ENCODE measurements at regions not wholly inside any gene's neighbourhood (a gene's known extent, or its start where the extent isn't known, plus 50 kb on each side); places are given as distances from the start of the nearest gene placed in this dataset.
"Not testable (repeated sequence)": the region's sequence is repeated elsewhere in the genome, so short reads cannot be mapped to it uniquely, and the experiment has no call there.

- no peak overlapping the region for H3K27ac ChIP-seq (ENCODE audit: low read depth, low read length)
- H3K27me3 ChIP-seq (ENCODE audit: control insufficient read depth in 5 of 5, insufficient read depth in 4 of 5, low read length in 5 of 5), result no peaks in the 10 kb centered on the region
- peaks cover 0 to 13% (median 10%) of the 10 kb centered on the region in 5 donors for H3K4me1 ChIP-seq (ENCODE audit: control insufficient read depth in 5 of 5, insufficient read depth in 5 of 5, low read length in 5 of 5)
- no peak overlapping the region for H3K4me3 ChIP-seq (ENCODE audit: low read depth in 1 of 5, low read length in 5 of 5)
- H3K9ac ChIP-seq (ENCODE audit: low read length in 5 of 5), result no peak overlapping the region
- H3K9me3 ChIP-seq (ENCODE audit: control insufficient read depth in 5 of 5, low read length in 5 of 5), result no peaks in the 10 kb centered on the region
- H3K36me3 ChIP-seq (ENCODE audit: control insufficient read depth in 5 of 5, insufficient read depth in 5 of 5, low read length in 5 of 5), result no peaks in the 10 kb centered on the region
Observed at GRCh38 chr9:22215521-22215920, 206.4 kb upstream of the CDKN2B start.

GRCh38 chr9:22216730-22217172, 207.6 kb upstream of the CDKN2B start:
- Histone ChIP-seq H3K27ac (ENCODE audit: low read depth, low read length) (no peak overlapping the region), H3K36me3 (ENCODE audit: control insufficient read depth in 5 of 5, insufficient read depth in 5 of 5, low read length in 5 of 5) (no peaks in the 10 kb centered on the region), H3K27me3 (ENCODE audit: control insufficient read depth in 5 of 5, insufficient read depth in 4 of 5, low read length in 5 of 5) (no peaks in the 10 kb centered on the region), H3K4me3 (ENCODE audit: low read depth in 1 of 5, low read length in 5 of 5) (no peak overlapping the region), H3K9me3 (ENCODE audit: control insufficient read depth in 5 of 5, low read length in 5 of 5) (no peaks in the 10 kb centered on the region), H3K9ac (ENCODE audit: low read length in 5 of 5) (no peak overlapping the region), H3K4me1 (ENCODE audit: control insufficient read depth in 5 of 5, insufficient read depth in 5 of 5, low read length in 5 of 5) (peaks cover 0 to 5% (median 3%) of the 10 kb centered on the region in 5 donors)

- Histone ChIP-seq H3K36me3 (ENCODE audit: control insufficient read depth in 5 of 5, insufficient read depth in 5 of 5, low read length in 5 of 5) (no peaks in the 10 kb centered on the region), H3K4me3 (ENCODE audit: low read depth in 1 of 5, low read length in 5 of 5) (no peak overlapping the region), H3K9ac (ENCODE audit: low read length in 5 of 5) (no peak overlapping the region), H3K27ac (ENCODE audit: low read depth, low read length) (no peak overlapping the region), H3K9me3 (ENCODE audit: control insufficient read depth in 5 of 5, low read length in 5 of 5) (no peaks in the 10 kb centered on the region), H3K4me1 (ENCODE audit: control insufficient read depth in 5 of 5, insufficient read depth in 5 of 5, low read length in 5 of 5) (peaks cover 0 to 4% (median 0%) of the 10 kb centered on the region in 5 donors), H3K27me3 (ENCODE audit: control insufficient read depth in 5 of 5, insufficient read depth in 4 of 5, low read length in 5 of 5) (no peaks in the 10 kb centered on the region)
Observed at GRCh38 chr9:22217254-22217653, 208.1 kb upstream of the CDKN2B start.

GRCh38 chr9:22225856-22226255, 216.8 kb upstream of the CDKN2B start:
- not testable (repeated sequence) for H3K36me3 ChIP-seq (ENCODE audit: control insufficient read depth in 5 of 5, insufficient read depth in 5 of 5, low read length in 5 of 5); H3K27ac ChIP-seq (ENCODE audit: low read depth, low read length)

GRCh38 chr9:22227986-22228385, 218.6 kb upstream of the DMRTA1 start:
- Histone ChIP-seq H3K9ac (ENCODE audit: low read length in 5 of 5) (no peak overlapping the region), H3K9me3 (ENCODE audit: control insufficient read depth in 5 of 5, low read length in 5 of 5) (peaks cover 0 to 7% (median 0%) of the 10 kb centered on the region in 5 donors), H3K4me3 (ENCODE audit: low read depth in 1 of 5, low read length in 5 of 5) (no peak overlapping the region), H3K27ac (ENCODE audit: low read depth, low read length) (no peak overlapping the region), H3K4me1 (ENCODE audit: control insufficient read depth in 5 of 5, insufficient read depth in 5 of 5, low read length in 5 of 5) (no peaks in the 10 kb centered on the region), H3K27me3 (ENCODE audit: control insufficient read depth in 5 of 5, insufficient read depth in 4 of 5, low read length in 5 of 5) (no peaks in the 10 kb centered on the region), H3K36me3 (ENCODE audit: control insufficient read depth in 5 of 5, insufficient read depth in 5 of 5, low read length in 5 of 5) (no peaks in the 10 kb centered on the region)

More at GRCh38 chr9:22225856-22226255, 216.8 kb upstream of the CDKN2B start:
- not testable (repeated sequence) for H3K4me1 ChIP-seq (ENCODE audit: control insufficient read depth in 5 of 5, insufficient read depth in 5 of 5, low read length in 5 of 5); H3K9me3 ChIP-seq (ENCODE audit: control insufficient read depth in 5 of 5, low read length in 5 of 5); H3K27me3 ChIP-seq (ENCODE audit: control insufficient read depth in 5 of 5, insufficient read depth in 4 of 5, low read length in 5 of 5); H3K9ac ChIP-seq (ENCODE audit: low read length in 5 of 5); H3K4me3 ChIP-seq (ENCODE audit: low read depth in 1 of 5, low read length in 5 of 5)

- Histone ChIP-seq H3K9ac (ENCODE audit: low read length in 5 of 5) (no peak overlapping the region), H3K27ac (ENCODE audit: low read depth, low read length) (no peak overlapping the region), H3K27me3 (ENCODE audit: control insufficient read depth in 5 of 5, insufficient read depth in 4 of 5, low read length in 5 of 5) (no peaks in the 10 kb centered on the region), H3K9me3 (ENCODE audit: control insufficient read depth in 5 of 5, low read length in 5 of 5) (peaks cover 0 to 7% (median 0%) of the 10 kb centered on the region in 5 donors), H3K36me3 (ENCODE audit: control insufficient read depth in 5 of 5, insufficient read depth in 5 of 5, low read length in 5 of 5) (no peaks in the 10 kb centered on the region), H3K4me3 (ENCODE audit: low read depth in 1 of 5, low read length in 5 of 5) (no peak overlapping the region), H3K4me1 (ENCODE audit: control insufficient read depth in 5 of 5, insufficient read depth in 5 of 5, low read length in 5 of 5) (no peaks in the 10 kb centered on the region)
Observed at GRCh38 chr9:22228542-22228941, 218.1 kb upstream of the DMRTA1 start.

- Histone ChIP-seq H3K36me3 (ENCODE audit: control insufficient read depth in 5 of 5, insufficient read depth in 5 of 5, low read length in 5 of 5) (no peaks in the 10 kb centered on the region), H3K4me3 (ENCODE audit: low read depth in 1 of 5, low read length in 5 of 5) (no peak overlapping the region), H3K4me1 (ENCODE audit: control insufficient read depth in 5 of 5, insufficient read depth in 5 of 5, low read length in 5 of 5) (no peaks in the 10 kb centered on the region), H3K27me3 (ENCODE audit: control insufficient read depth in 5 of 5, insufficient read depth in 4 of 5, low read length in 5 of 5) (no peaks in the 10 kb centered on the region), H3K9ac (ENCODE audit: low read length in 5 of 5) (no peak overlapping the region), H3K9me3 (ENCODE audit: control insufficient read depth in 5 of 5, low read length in 5 of 5) (peaks cover 0 to 7% (median 0%) of the 10 kb centered on the region in 5 donors), H3K27ac (ENCODE audit: low read depth, low read length) (no peak overlapping the region)
Observed at GRCh38 chr9:22229069-22229468, 217.6 kb upstream of the DMRTA1 start.

GRCh38 chr9:22231309-22231708, 215.3 kb upstream of the DMRTA1 start:
- not testable (repeated sequence) for H3K4me1 ChIP-seq (ENCODE audit: control insufficient read depth in 5 of 5, insufficient read depth in 5 of 5, low read length in 5 of 5); H3K4me3 ChIP-seq (ENCODE audit: low read depth in 1 of 5, low read length in 5 of 5); H3K9me3 ChIP-seq (ENCODE audit: control insufficient read depth in 5 of 5, low read length in 5 of 5); H3K9ac ChIP-seq (ENCODE audit: low read length in 5 of 5); H3K27ac ChIP-seq (ENCODE audit: low read depth, low read length); H3K36me3 ChIP-seq (ENCODE audit: control insufficient read depth in 5 of 5, insufficient read depth in 5 of 5, low read length in 5 of 5); H3K27me3 ChIP-seq (ENCODE audit: control insufficient read depth in 5 of 5, insufficient read depth in 4 of 5, low read length in 5 of 5)

- Histone ChIP-seq H3K27ac (ENCODE audit: low read depth, low read length) (no peak overlapping the region), H3K4me1 (ENCODE audit: control insufficient read depth in 5 of 5, insufficient read depth in 5 of 5, low read length in 5 of 5) (no peaks in the 10 kb centered on the region), H3K27me3 (ENCODE audit: control insufficient read depth in 5 of 5, insufficient read depth in 4 of 5, low read length in 5 of 5) (no peaks in the 10 kb centered on the region), H3K9ac (ENCODE audit: low read length in 5 of 5) (no peak overlapping the region), H3K9me3 (ENCODE audit: control insufficient read depth in 5 of 5, low read length in 5 of 5) (peaks cover 0 to 7% (median 0%) of the 10 kb centered on the region in 5 donors), H3K36me3 (ENCODE audit: control insufficient read depth in 5 of 5, insufficient read depth in 5 of 5, low read length in 5 of 5) (no peaks in the 10 kb centered on the region), H3K4me3 (ENCODE audit: low read depth in 1 of 5, low read length in 5 of 5) (no peak overlapping the region)
Observed at GRCh38 chr9:22232971-22233370, 213.7 kb upstream of the DMRTA1 start.

GRCh38 chr9:22237497-22238363, 208.9 kb upstream of the DMRTA1 start:
- H3K27me3 ChIP-seq (ENCODE audit: control insufficient read depth in 5 of 5, insufficient read depth in 4 of 5, low read length in 5 of 5), result no peaks in the 10 kb centered on the region
- no peaks in the 10 kb centered on the region for H3K36me3 ChIP-seq (ENCODE audit: control insufficient read depth in 5 of 5, insufficient read depth in 5 of 5, low read length in 5 of 5)
- peaks cover 0 to 21% (median 13%) of the 10 kb centered on the region in 5 donors for H3K4me1 ChIP-seq (ENCODE audit: control insufficient read depth in 5 of 5, insufficient read depth in 5 of 5, low read length in 5 of 5)
- no peak overlapping the region for H3K27ac ChIP-seq (ENCODE audit: low read depth, low read length)
- H3K4me3 ChIP-seq (ENCODE audit: low read depth in 1 of 5, low read length in 5 of 5), result no peak overlapping the region
- no peaks in the 10 kb centered on the region for H3K9me3 ChIP-seq (ENCODE audit: control insufficient read depth in 5 of 5, low read length in 5 of 5)
- no peak overlapping the region for H3K9ac ChIP-seq (ENCODE audit: low read length in 5 of 5)
